EH (cell line): ENCODE measurements at regions not wholly inside any gene's neighbourhood (a gene's known extent, or its start where the extent isn't known, plus 50 kb on each side); places are given as distances from the start of the nearest gene placed in this dataset.
A peak's percentile ranks its signal among the peaks of the same experiment; 100 is the strongest.

Experiments used
- DNase-seq: peaks from one replicate; pipeline ENCODE4 v3.0.0-alpha.2; 2015; ENCODE audit warnings: low read depth

GRCh38 chr2:234596696-234597575, 100.1 kb upstream of the ARL4C start:
- no peak for DNase-seq

- peak; percentile 89 for DNase-seq
These were observed 98.9 kb upstream of the ARL4C start for GRCh38 chr2:234595829-234596228.

GRCh38 chr2:234594715-234595114, 97.8 kb upstream of the ARL4C start:
- DNase-seq = no peak

GRCh38 chr2:234593636-234594035, 96.8 kb upstream of the ARL4C start:
- peak; percentile 81 for DNase-seq

GRCh38 chr2:234592541-234592940, 95.7 kb upstream of the ARL4C start:
- no peak for DNase-seq

GRCh38 chr2:234590076-234590475, 93.2 kb upstream of the ARL4C start:
- no peak for DNase-seq

GRCh38 chr2:234588054-234588430, 91.2 kb upstream of the ARL4C start:
- DNase-seq = no peak

- DNase-seq = peak; percentile 56
These were observed 90.6 kb upstream of the ARL4C start for GRCh38 chr2:234587341-234588053.

GRCh38 chr2:234583331-234583730, 86.5 kb upstream of the ARL4C start:
- DNase-seq = no peak

GRCh38 chr2:234580686-234581085, 83.8 kb upstream of the ARL4C start:
- no peak for DNase-seq

GRCh38 chr2:234579231-234579962, 82.5 kb upstream of the ARL4C start:
- DNase-seq = peak; percentile 74

- DNase-seq = no peak
These were observed 81.5 kb upstream of the ARL4C start for GRCh38 chr2:234578389-234578788.

GRCh38 chr2:234577191-234577590, 80.3 kb upstream of the ARL4C start:
- DNase-seq = no peak

- peak; percentile 38 for DNase-seq
These were observed 74.9 kb upstream of the ARL4C start for GRCh38 chr2:234571620-234572407.

GRCh38 chr2:234570476-234570875, 73.6 kb upstream of the ARL4C start:
- no peak for DNase-seq

GRCh38 chr2:234569776-234570430, 73.0 kb upstream of the ARL4C start:
- no peak for DNase-seq

GRCh38 chr2:234566622-234567021, 69.7 kb upstream of the ARL4C start:
- DNase-seq = no peak

GRCh38 chr2:234565842-234566619, 69.2 kb upstream of the ARL4C start:
- DNase-seq = no peak

GRCh38 chr2:234565201-234565600, 68.3 kb upstream of the ARL4C start:
- no peak for DNase-seq

GRCh38 chr2:234564699-234565098, 67.8 kb upstream of the ARL4C start:
- peak; percentile 65 for DNase-seq

- no peak for DNase-seq
These were observed 62.7 kb upstream of the ARL4C start for GRCh38 chr2:234559609-234560008.
